HG02763 (cell line): ENCODE measurements at regions not wholly inside any gene's neighbourhood (a gene's known extent, or its start where the extent isn't known, plus 50 kb on each side); places are given as distances from the start of the nearest gene placed in this dataset.
"Not testable (repeated sequence)": the region's sequence is repeated elsewhere in the genome, so short reads cannot be mapped to it uniquely, and the experiment has no call there.

Experiments used
- ATAC-seq: cut with Tn5 transposase; IDR thresholded peaks from one replicate; pipeline ENCODE4 v1.9.1; 2021; ENCODE audit warnings: mild to moderate bottlenecking, moderate library complexity; ENCODE audit not compliant: unreplicated experiment

DNA sequence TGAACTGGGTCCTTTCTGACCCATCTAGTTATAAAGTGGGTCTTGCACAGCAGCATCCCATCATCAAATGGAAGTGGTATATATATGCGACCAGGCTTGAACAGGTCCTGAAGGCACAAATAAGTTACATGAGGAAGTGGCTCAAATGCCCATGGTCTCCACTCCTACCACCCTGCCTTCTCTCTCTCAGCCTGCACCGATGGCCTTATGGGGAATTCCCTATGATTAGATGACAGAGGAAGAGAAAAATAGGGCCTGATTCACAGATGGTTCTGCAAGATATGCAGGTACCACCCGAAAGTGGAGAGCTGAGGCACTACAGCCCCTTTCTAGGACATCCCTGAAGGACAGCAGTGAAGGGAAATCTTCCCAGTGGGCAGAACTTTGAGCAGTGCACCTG is 1275.1 kb upstream of the CITED2 start:
- not testable (repeated sequence) for ATAC-seq

GRCh38 chr6:140647322-140647721 is 1272.9 kb upstream of the CITED2 start:
- not testable (repeated sequence) for ATAC-seq

GRCh38 chr6:140644017-140644416 is 1269.6 kb upstream of the CITED2 start:
- ATAC-seq = no peak

DNA sequence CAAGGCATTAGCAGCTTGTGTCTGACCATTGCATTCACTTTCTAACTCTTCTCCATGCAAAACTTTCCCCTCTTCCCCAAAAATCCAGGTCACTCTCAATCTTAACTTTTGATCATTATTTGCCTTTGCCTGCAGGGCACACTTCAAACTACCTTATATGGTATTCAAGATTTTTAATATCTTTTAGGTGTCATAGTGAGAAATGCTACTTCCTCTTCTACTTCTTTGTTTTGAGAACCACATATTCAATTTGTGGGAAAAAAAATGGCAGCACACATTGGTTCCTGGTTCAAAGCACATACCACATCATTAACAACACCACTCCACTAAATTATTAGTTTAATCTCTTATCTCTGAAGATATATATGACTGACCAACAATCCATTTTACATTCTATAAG is 1267.0 kb upstream of the CITED2 start:
- no peak for ATAC-seq

- ATAC-seq = no peak
Observed at GRCh38 chr6:140636908-140637402, 1262.5 kb upstream of the CITED2 start.

DNA sequence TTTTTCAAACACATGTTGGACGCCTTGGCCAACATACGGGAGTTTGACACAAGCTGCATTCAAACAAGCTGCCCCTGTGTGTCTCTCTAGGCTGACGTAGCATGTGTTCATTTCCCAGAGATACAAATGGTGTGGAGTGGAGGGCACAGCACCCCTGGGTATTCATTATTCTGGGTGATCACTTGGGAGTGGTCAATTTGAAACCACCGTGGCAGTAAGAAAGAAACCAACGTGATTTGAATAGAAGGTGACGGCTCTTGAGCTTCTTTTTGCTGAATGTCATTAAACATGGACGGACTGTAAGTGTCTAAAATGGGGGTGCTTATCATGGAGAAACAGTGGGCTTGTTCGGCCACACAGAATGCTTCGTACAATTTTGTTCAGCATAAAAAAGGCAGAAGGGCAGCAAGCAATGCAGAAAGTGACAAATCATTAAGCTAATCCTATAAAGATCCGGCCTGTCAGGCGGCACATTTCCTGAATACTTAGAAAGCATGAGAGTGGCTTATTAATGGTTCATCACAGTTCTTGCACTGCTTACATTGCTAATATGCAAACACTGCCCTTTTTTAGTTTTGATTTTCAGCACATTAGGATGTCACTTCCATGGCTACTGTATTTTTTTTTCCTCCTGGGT is 1261.9 kb upstream of the CITED2 start:
- no peak for ATAC-seq

- no peak for ATAC-seq
Observed at GRCh38 chr6:140627002-140627401, 1252.6 kb upstream of the CITED2 start.

- ATAC-seq = no peak
Observed at GRCh38 chr6:140623498-140623897, 1249.0 kb upstream of the CITED2 start.

- no peak for ATAC-seq
Observed at GRCh38 chr6:140620496-140620895, 1246.0 kb upstream of the CITED2 start.

DNA sequence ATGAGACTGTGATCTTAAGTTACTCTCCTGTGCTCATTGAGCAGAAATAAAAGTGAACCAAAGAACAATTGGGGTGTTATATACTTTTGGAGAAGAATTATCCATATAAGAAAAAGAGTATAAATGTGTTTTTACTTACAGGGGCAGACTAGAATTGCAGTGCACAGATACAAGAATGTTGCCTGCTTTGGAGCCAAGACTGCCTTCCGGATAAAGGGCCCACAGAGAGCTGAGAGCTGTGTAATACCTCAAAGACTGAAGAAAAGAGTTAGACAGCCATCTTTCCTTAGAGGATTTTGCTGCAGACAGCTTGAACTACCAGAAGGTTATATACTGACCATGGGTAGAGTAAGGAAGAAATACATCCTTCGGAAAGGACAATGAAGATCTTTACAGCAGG is 1235.5 kb upstream of the CITED2 start:
- ATAC-seq = no peak

DNA sequence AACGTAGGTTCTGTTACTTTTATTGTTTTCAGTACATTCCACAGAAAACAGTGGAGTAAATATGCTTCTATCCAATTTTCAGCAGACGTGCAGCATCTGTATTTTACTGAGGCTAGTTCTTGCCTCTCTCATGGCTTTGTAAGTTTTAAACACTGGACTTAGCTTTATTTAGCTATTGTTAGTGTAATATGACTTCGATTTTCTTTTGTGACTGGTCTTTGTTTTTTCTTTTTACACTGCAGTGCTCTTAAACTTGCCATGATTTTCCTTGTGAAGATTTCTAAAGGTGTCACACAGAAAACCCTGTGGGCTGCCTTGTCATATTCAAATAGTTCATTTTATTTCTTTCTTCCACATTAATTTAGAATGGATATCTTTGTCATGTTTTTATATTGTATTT is 1234.9 kb upstream of the CITED2 start:
- no peak for ATAC-seq

DNA sequence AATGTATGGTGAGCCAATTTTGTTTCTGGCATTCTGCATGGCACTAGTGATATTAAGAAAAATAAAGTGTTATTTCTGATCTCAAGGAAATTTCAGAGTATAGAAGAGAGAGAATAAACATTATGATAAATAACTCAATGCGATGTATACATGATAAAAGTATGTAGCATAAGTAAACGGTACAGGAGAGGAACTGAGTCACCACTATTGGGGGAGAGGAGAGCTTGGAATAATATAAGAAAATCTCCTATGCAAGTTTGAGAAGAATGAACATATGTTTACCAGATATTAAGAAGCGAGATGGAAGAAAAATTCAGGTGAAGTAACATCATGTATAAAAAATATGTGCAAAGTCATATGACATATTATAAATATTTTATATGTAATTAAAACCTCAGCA is 1230.3 kb upstream of the CITED2 start:
- ATAC-seq = no peak

DNA sequence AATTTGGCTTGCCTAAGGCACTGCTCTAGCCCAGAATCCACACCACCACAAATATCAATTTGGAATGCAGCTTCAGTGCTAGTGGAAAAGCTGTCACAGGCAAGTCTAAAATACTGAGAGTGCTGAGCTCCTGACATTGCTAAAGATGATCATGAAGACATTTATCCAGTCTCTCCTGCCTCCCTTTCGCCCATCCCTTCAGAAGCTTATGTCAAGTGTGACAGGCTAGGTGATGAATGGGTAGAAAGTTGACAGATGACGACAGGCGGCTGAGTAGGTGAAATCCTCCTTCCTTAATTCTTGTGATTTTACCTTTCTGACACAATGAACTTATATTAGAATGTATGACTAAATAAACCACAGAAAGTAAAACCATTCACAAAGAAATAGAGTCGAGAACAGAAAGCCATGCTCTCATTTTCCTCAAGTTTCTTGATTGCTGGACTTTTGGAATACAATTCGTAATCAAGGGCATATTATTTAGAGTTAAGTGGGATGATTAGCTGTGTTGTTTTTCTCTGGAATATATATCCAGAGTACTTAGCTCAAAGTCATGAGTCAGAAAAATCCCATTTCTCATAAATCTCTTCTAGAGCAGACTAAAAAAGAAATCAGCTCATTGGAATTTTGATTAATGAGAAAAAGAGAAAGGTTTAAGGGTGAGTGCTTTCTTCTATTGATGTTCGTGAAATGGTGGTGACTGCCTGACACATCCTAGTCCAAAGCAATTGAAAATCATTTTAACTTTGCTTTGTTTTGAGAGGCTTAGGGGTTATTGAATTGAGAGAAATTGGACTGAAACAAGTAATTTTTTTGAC is 1228.2 kb upstream of the CITED2 start:
- ATAC-seq = no peak

DNA sequence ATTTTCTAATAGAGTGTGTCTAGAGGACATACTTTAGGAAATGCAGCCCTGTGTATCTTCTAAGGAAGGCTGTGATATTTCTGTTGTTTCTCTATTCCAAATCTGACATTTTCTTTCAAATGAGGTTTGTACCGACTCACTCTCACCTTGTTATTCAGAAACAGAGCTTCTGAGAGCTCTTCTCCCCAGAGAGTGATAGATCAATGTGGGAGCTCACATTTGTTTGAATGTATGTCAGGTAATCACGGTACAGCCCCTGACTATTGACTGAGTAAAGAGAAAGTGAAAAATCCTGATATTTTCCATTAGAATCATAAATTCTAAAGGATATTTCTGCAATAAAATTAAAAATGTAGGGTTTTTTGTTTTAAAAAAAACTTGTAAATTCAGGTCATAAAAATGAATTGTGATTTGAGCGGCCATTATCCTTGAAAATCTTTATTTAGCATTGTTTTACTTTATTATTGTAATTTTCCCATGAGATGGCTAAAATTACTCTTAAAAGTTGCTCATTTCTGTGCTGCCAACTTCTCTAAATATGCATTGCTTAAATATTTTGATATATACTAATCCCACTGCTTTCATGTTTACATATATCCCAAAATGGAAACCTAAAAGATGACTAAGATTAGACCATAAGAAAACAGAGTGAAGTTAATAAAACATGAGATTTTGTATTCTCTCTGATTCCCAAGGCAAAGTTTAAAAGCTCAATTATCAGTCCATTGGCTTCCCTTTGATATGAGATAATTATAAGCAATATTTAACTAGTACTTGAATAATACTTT is 1226.8 kb upstream of the CITED2 start:
- no peak for ATAC-seq

DNA sequence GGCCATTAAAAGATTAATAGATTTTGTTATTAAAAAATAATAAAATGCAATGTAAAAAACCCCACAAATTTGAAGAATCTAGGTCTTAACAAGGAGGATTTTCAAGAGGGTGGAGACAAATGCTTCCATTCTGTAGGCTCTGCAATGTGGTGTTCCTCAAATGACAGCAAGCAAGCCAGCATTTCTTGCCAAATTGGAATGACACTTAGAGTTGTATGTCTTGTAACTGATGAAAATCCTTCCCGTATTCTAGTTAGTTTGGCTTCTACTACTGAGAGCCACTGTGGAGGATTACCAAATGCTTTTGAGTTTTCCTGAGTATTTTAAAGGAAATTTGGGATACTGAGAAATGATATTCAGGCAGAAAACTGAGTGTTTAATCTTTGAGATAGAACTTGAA is 1225.5 kb upstream of the CITED2 start:
- no peak for ATAC-seq

GRCh38 chr6:140597181-140597580 is 1222.7 kb upstream of the CITED2 start:
- no peak for ATAC-seq

DNA sequence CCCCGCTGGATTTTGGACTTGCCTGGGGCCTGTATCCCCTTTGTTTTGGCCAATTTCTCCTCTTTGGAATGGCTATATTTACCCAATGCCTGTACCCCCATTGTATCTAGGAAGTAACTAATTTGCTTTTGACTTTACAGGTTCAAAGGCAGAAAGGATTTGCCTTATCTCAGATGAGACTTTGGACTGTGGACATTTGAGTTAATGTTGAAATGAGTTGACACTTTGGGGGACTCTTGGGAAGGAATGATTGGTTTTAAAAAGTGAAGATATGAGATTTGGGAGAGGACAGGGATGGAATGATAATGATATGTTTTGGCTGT is 1220.3 kb upstream of the CITED2 start:
- ATAC-seq = no peak

GRCh38 chr6:140592877-140593276 is 1218.4 kb upstream of the CITED2 start:
- no peak for ATAC-seq

DNA sequence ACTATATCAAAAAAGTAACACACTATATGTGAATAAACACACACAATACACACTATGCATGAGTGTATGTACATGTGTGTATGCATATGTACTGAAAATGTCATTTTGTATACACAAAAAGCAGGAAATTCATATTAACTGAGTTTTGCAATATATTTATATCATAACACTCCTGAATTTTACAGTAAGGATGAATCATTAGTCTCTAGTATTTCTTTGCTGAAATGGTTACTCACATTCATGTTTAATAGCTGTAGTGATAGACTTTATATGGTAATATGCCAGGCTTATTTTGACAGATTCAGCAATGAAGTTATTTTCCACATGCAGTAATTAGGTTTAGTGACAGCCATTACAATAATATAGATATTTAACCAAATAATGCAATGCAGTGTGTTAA is 1216.2 kb upstream of the CITED2 start:
- no peak for ATAC-seq

- peak; percentile 88 for ATAC-seq
Observed at GRCh38 chr6:140586426-140587061, 1212.1 kb upstream of the CITED2 start.

GRCh38 chr6:140581601-140582000 is 1207.2 kb upstream of the CITED2 start:
- ATAC-seq = no peak
